HG03442 (cell line): ENCODE measurements at regions not wholly inside any gene's neighbourhood (a gene's known extent, or its start where the extent isn't known, plus 50 kb on each side); places are given as distances from the start of the nearest gene placed in this dataset.

Experiments
- ATAC-seq: cut with Tn5 transposase; IDR thresholded peaks from one replicate; pipeline ENCODE4 v1.9.1; 2021; ENCODE audit warnings: mild to moderate bottlenecking, moderate library complexity; ENCODE audit not compliant: unreplicated experiment

DNA sequence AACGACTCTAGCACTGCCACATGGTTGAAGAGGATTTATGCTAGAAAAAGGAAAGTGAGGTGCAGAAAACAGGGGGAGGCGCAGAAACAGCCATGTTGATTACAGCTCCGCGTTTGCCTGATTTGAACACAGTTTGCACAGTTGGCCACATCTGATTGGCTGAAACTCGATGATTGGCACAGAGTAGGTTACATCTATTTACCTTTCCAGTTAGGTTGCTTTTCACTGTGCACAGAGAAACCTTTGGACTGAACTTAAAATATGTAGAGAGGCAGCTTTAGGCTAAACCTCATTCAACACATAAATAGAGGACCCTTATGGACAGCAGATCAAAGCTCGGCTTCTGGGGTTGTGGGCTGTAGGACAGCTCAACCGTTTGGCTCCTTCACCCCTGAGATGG, 153.7 kb upstream of the APCDD1 start:
- ATAC-seq = no peak

DNA sequence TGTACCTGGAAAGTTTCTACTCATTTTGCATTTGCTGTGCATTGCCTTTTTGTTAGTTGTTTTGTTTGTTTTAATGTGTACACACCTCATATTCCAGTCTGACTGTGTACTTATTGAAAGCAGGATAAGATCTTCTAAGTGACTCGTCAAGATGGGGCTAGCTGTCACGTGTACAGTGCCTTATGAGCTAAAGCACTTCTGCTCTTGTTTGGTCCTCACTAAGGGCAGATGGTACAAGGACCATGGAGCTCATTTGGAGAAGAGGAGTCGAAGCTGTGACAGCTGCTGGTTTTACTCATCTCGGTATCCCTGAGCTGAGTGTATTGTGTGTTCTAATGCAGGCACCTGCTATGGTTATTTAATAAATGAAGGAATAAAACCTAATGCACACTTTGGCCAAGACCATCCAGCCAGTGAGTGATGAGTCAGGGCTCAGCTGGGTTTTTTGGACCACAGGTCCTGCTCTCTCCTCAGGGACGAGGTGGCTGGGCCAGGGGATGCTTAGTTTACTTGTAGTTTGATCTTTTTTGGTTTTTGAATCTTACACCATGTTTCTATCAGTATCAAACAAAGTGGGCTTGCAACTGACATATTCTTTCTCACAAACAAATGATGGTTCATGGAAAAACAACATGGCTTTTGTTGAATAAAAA, 152.5 kb upstream of the APCDD1 start:
- no peak for ATAC-seq

DNA sequence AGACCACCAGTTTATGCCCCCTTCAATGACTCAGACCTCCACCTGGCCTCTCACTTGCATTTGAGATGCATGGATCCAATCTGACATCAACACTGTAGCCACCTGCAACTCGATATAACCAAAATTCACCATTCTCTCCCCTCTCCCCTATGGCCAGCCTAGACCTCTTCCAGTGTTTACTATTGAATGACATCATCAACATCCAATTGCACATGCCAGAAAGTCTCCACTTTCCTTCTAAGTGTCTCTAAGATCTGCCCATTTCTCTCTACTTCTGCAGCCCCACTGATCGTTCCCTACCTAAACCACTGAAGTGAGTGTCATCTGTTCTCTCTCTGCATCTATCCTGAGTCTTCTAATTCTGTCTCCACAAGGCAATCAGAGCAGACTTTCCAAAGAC, 151.3 kb upstream of the APCDD1 start:
- ATAC-seq = no peak

DNA sequence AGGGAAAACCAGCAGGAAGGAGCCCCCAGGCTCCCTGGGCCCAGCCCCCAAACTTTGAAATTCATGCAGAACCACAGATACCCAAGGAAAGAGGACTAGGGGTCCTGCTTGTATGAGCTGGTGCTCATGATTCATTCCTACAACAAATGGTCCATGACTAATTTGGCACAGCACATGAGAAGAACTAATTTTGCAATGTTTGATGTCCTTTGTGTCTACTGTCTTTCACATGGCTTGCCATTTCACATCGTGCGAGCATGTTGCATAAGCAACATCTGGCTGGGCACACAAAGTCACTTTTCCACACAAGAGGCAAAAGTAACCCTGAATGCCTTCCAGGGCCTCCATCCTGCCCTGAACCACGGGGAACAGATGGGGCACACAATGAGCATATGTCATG, 149.6 kb upstream of the APCDD1 start:
- ATAC-seq = no peak

DNA sequence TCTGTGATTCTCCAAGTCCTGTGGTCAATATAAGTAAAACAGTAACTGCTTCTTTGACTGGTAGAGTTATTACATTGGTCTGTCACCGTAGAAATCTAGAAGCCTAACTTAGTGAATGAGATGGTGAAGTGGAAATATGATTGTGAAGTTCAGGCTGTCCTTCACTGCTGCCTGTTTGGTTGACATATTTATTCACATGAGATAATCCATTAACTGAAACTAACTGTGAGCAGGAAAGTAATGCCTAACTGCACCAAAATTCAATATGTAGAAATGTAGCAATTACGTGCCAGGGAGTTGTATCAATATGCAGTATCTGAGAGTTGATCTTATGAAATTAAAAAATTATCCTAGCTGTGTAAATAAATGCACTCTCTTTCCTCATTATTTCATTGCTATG, 147.7 kb upstream of the APCDD1 start:
- ATAC-seq = no peak

GRCh38 chr18:10308154-10308553, 146.3 kb upstream of the APCDD1 start:
- ATAC-seq = no peak

GRCh38 chr18:10310626-10311025, 143.8 kb upstream of the APCDD1 start:
- no peak for ATAC-seq

DNA sequence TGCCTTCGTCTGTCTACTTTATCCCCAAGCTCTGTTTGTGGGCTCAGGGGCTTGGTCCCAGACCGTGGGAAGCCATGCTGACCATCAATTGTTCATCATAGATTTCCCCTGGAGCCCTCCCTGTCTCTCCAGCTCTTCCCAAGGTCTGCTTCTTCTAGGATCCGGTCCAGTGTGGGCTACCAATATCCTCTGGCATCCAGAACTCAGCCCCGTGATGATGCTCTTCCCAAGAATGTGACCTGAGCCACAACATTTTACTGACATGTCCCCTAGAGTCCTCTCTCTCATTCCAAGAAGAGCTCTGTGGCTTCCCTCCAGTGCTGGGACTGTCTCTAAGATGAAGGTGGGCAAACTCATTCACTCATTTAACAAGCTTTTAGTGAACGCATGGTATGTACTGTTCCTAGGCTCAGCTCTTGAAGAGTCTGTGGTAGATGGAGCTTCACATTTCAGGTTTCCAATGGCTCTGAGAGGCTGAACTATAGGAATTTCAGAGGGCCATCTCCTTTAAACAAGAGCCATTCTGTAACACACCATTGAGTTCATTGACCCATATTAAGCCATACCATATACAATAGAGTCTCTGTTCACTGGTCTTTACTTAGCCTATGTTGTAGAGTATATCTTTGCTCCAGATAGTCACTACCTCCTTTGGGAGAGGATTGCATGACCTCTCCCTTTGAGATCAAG, 142.0 kb upstream of the APCDD1 start:
- ATAC-seq = no peak

DNA sequence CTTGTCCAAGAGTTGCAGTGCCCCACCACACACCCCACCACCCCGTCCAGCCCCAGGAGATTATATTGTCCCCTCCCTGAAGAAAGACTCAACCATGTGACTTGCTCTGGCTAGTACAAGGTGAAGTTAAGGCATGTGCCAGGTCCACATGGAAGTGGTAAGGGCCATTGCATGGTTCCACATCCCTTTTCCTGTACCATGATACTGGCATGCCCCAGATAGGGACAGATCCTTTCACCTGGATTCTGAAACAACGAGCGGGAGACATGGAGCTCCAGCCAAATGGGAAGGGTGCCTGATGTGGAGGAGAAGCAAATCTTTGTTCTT, 141.5 kb upstream of the APCDD1 start:
- ATAC-seq = no peak

- no peak for ATAC-seq
Observed at GRCh38 chr18:10314066-10314465, 140.4 kb upstream of the APCDD1 start.

DNA sequence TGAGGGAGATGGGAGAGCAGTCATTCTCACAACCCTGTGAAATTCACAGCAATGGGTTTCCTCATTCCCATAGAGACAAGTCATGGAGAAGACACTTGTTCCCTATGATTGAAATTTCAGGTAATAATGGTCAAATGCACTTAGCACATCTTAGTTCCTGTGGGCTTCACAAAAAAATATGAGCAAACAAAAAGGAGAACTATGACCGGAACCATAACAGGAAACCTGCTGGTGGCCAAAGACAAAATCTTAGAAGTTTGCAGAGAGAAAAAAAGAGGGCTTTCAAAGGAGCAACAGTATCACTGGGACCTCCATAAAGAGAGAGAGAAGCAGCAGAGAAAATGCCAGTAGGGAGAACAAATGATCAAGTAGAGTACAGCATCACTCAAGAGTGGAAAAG, 138.9 kb upstream of the APCDD1 start:
- no peak for ATAC-seq

DNA sequence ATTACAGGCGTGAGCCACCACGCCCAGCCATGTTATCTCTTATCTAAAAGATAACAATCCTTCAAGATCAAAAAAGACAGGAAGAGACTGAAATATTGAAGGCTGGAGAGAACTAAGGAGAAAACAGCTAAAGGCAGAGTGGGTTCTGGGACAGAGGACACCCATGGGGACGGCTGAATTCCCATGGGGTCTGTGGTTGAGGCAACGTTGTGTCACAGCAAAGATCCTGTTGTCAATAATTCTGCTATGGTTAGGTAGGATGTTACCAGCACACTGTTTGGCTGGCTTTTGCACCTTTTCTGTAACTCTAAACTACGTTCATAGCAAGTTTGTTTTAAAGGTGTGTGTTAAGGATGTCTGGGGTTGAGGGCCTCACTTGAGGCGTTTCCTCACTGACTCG, 137.7 kb upstream of the APCDD1 start:
- ATAC-seq = no peak

GRCh38 chr18:10317864-10318690, 136.4 kb upstream of the APCDD1 start:
- ATAC-seq = no peak

GRCh38 chr18:10318691-10318970, 135.8 kb upstream of the APCDD1 start:
- no peak for ATAC-seq

DNA sequence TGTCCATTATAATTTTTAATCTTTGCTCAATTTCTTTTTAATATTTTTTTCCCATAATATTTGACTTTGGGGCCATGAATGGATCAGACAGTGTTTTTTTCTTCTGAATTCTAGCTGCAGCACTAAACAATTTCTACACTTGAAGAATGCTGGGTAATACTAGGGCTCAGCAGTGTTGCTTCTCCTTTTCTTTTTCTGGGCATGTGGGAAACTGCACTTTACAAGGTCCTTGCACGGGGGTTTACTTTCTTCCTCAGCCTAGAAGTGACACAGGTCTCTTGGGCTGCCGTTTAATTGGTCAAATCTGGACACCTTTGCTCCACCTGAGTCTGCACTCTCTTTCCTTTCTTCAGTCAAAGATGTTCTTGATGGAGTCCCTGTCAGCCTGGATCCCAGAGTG, 135.4 kb upstream of the APCDD1 start:
- ATAC-seq = no peak

DNA sequence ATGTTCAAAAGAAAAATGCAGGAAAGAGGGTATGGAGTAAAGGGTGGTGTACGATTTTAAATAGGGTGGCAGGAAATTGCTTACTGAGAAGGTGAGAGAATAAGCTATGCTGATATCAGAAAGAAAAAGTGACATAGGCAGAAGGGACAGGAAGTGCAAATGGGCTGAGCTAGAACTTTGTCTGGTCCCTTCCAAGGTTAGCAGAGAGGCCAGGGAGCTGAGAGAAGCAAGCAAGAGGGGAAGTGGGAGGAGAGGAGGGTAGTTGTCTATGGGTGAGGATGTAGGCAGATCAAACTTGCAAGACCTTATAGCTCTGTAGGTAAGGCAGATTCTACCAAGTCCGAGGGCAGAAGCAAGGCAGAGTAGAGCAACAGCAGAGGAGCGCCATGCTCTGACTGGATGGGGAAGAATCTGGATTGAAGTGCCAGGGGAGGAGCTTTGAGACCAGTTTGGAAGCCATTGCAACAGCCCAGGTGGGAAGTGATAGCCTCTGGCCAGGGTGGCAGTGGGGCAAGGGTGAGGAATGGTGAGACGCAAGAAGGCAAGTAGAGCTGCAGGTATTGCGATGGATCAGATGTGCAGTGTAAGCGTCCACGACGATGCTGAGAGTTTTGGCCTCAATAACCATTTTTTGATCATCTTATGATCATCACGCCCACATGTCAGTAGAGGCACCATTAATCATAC, 134.4 kb upstream of the APCDD1 start:
- ATAC-seq = no peak

DNA sequence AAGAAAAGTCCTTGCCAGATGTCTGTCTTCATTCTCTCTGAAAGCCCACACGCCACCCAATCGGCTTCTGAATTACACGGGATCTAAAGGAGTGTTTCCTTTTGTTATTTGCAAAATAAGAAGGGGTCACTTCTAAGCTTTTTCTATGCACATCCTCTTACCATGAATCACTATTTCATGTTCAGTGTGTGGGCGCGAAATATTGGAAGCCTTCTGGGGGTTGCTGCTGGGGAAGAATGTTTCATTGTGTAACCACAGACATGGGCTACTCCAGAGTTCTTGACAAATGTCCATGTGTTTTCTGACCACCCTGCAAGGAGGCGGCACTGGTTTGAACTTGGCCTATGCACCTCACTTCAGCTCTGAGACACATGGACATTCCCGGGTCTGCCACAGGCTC, 133.6 kb upstream of the APCDD1 start:
- no peak for ATAC-seq

DNA sequence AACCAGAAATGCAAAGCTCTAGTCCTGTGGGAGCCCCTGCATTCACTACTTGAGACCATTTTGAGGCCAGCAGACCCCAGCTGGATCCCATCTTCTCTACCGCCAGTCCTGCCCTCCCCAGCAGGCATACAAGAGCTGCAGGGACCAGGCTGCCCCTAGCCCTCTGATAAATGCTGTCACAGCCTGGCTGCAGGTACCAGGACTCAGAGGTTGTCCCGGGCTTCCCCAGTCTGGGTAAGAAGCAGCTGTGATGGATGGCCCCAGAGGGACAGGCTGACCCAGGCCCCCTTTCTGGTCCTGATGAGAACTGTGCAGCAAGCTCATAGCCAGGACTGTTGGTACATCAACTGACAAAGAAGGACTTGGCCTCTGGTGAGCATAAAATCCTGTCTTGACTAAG, 132.9 kb upstream of the APCDD1 start:
- no peak for ATAC-seq

GRCh38 chr18:10322004-10322403, 132.4 kb upstream of the APCDD1 start:
- ATAC-seq = no peak

- ATAC-seq = no peak
Observed at GRCh38 chr18:10322435-10322834, 132.0 kb upstream of the APCDD1 start.

DNA sequence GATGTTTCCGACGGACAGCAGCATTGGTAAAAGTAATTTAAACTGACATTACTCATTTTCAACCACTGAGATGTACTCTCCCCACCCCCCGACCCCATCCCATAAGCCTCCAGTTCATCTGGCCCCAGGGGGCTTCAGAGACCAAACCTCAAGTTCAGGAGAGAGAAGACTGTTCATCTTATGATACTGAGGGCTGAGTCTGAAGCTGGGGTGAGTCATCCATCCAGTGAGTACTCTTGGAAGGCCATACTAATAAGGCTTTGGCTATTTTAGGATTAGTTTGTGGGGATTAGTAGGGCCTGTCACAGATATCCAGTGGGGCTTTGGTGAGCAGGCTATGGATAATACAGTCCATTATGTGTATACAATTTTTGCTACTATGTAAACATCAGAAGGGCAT, 125.3 kb upstream of the APCDD1 start:
- ATAC-seq = no peak

DNA sequence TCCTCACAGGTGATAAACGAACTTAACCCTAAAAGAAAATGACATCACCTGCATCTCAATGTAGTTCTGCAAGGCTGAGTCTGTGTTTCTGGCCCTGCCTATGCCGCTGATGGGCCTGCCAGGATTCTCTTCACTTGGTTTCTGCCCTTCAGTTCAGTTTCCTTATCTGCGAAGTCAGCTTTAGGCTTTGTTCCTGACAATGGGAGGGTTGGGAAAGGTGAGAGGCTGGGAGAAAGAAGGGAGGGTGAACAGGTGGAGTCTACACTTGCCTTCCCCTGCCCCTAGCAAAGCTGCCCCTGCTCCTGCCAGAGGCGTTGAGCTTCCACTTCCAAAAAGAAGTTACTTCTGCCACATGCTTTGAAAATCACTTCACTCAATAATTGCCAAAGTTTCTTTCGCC, 124.0 kb upstream of the APCDD1 start:
- no peak for ATAC-seq
